NCI-H82 treated with DMSO at 0.1 percent for 48 hours (cell line): ENCODE measurements at regions not wholly inside any gene's neighbourhood (a gene's known extent, or its start where the extent isn't known, plus 50 kb on each side); places are given as distances from the start of the nearest gene placed in this dataset.
"Not testable (repeated sequence)": the region's sequence is repeated elsewhere in the genome, so short reads cannot be mapped to it uniquely, and the experiment has no call there.

Experiments used
- DNase-seq: peaks from one replicate; lab custom pipeline; 2025; ENCODE audit not compliant: unreplicated experiment; lab: John Stamatoyannopoulos, UW

- DNase-seq: not testable (repeated sequence)
Observed at GRCh38 chr9:73976424-73976823, 520.7 kb upstream of the RORB start.

- no peak for DNase-seq
Observed at GRCh38 chr9:73979894-73980264, 517.3 kb upstream of the RORB start.

- DNase-seq: no peak
Observed at GRCh38 chr9:73980754-73981153, 516.4 kb upstream of the RORB start.

- no peak for DNase-seq
Observed at GRCh38 chr9:73981405-73981804, 515.7 kb upstream of the RORB start.

- no peak for DNase-seq
Observed at GRCh38 chr9:73995836-73996235, 501.3 kb upstream of the RORB start.

- DNase-seq: no peak
Observed at GRCh38 chr9:73996844-73997243, 500.3 kb upstream of the RORB start.

- DNase-seq: no peak
Observed at GRCh38 chr9:74001382-74001781, 495.8 kb upstream of the RORB start.

GRCh38 chr9:74006935-74007334 lies 490.2 kb upstream of the RORB start:
- DNase-seq: no peak

GRCh38 chr9:74007833-74008232 lies 489.3 kb upstream of the RORB start:
- DNase-seq: no peak

GRCh38 chr9:74016004-74016403 lies 481.1 kb upstream of the RORB start:
- no peak for DNase-seq

GRCh38 chr9:74025402-74025925 lies 471.7 kb upstream of the RORB start:
- DNase-seq: no peak

GRCh38 chr9:74032421-74032820 lies 464.7 kb upstream of the RORB start:
- no peak for DNase-seq

- no peak for DNase-seq
Observed at GRCh38 chr9:74035786-74036185, 461.3 kb upstream of the RORB start.

- no peak for DNase-seq
Observed at GRCh38 chr9:74036549-74037231, 460.4 kb upstream of the RORB start.

- no peak for DNase-seq
Observed at GRCh38 chr9:74037274-74037673, 459.9 kb upstream of the RORB start.

GRCh38 chr9:74041588-74041987 lies 455.5 kb upstream of the RORB start:
- DNase-seq: no peak

- no peak for DNase-seq
Observed at GRCh38 chr9:74044844-74045243, 452.3 kb upstream of the RORB start.

- DNase-seq: no peak
Observed at GRCh38 chr9:74056023-74056422, 441.1 kb upstream of the RORB start.

- not testable (repeated sequence) for DNase-seq
Observed at GRCh38 chr9:74057051-74057450, 440.1 kb upstream of the RORB start.

GRCh38 chr9:74064702-74065101 lies 432.4 kb upstream of the RORB start:
- no peak for DNase-seq

GRCh38 chr9:74066128-74066527 lies 431.0 kb upstream of the RORB start:
- DNase-seq: no peak

- DNase-seq: no peak
Observed at GRCh38 chr9:74066605-74067004, 430.5 kb upstream of the RORB start.

- no peak for DNase-seq
Observed at GRCh38 chr9:74071502-74071901, 425.6 kb upstream of the RORB start.
